ENCODE measurements at regions not wholly inside any gene's neighbourhood (a gene's known extent, or its start where the extent isn't known, plus 50 kb on each side); places are given as distances from the start of the nearest gene placed in this dataset.

DNA sequence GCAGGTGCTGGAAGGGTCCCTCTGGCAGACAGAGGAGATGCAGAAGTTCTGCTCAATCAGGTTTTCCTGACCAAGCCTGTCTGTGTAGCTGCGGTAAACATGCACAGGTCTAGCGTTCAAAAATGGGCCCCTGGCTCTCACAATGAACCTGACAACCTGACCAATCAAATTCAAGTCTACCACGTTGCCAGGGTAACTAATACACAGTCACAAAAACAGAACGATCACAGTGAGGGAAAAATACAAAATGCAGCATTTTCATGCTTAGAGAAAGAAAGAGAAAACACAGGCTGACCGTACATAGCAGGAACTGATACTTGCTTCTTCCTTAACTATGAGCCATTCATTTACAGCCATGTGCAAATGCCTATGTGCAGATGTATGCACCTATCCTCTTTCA lies 353.1 kb upstream of the TSHZ2 start:
- TF ChIP-seq POLR2A (IDR thresholded peaks at IDR 0.05): no peak
- TF ChIP-seq, protein P1, sequence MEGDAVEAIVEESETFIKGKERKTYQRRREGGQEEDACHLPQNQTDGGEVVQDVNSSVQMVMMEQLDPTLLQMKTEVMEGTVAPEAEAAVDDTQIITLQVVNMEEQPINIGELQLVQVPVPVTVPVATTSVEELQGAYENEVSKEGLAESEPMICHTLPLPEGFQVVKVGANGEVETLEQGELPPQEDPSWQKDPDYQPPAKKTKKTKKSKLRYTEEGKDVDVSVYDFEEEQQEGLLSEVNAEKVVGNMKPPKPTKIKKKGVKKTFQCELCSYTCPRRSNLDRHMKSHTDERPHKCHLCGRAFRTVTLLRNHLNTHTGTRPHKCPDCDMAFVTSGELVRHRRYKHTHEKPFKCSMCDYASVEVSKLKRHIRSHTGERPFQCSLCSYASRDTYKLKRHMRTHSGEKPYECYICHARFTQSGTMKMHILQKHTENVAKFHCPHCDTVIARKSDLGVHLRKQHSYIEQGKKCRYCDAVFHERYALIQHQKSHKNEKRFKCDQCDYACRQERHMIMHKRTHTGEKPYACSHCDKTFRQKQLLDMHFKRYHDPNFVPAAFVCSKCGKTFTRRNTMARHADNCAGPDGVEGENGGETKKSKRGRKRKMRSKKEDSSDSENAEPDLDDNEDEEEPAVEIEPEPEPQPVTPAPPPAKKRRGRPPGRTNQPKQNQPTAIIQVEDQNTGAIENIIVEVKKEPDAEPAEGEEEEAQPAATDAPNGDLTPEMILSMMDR (IDR thresholded peaks at IDR 0.05): no peak

All from tibial nerve (tissue), 3 donors.